Activated CD8-positive, alpha-beta memory T cell treated with anti-CD3 and anti-CD28 coated beads for 24 hours (primary cell): ENCODE measurements at regions not wholly inside any gene's neighbourhood (a gene's known extent, or its start where the extent isn't known, plus 50 kb on each side); places are given as distances from the start of the nearest gene placed in this dataset.

ENCODE experiments used
- DNase-seq: peaks from one replicate; pipeline ENCODE4 v3.0.0-alpha.2; 2020

DNA sequence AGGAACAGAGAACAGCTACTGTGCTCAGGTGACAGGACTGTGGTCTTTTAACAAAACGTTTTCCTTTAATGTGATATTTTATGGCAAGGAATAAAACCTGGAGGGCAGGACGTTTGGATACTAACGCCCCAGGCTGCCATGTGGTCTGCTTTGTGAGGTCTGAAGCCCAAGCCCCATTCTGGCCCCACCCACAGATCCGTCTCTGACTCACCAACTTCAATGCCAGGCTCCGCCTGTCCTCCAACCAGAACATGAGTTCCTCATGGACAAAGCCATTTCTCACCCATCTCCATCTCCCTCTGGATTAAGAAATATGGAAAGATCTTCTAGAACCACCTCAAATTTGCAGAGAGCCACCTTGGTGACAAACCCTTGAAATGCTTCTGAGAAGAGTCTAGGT lies 148.8 kb downstream of the CRYBB2 start:
- no peak for DNase-seq

DNA sequence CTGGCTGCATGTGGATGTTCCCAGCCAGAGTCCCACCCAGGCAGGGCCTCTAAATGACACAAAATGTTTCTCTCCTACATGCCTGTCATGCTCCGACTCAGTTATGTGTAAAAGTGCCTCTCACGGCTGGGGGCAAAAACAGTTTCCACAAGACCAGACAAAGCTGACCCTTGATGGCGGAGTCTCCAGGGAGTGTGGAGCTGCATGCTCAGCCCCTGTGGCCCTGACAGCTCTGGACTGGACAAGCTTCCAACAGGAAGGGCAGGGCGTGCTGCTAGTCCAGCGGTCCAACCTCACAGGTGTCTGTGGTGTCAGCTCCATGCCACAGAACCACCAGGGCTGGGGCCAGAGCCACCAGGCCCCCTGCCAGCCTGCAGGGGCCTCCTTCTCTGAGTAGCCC lies 149.6 kb downstream of the CRYBB2 start:
- no peak for DNase-seq

DNA sequence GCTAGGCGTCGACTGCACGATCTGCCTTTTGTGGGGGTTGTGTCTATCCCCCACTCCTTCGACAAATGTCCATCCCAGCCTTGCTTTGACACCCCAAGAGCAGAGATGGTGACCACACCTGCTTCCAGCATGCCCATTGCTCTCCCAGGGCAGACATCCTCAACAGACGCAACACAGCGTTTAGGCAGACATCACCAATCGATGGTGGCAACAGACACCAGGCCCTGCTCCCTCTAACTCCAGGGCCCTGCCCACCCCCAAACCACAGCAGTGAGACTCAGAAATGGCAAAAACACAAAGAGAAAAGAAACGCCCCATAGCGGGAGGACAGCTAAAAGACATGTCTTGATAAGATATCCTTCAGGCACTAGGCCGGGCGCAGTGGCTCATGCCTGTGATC lies 150.9 kb downstream of the CRYBB2 start:
- DNase-seq, result no peak

DNA sequence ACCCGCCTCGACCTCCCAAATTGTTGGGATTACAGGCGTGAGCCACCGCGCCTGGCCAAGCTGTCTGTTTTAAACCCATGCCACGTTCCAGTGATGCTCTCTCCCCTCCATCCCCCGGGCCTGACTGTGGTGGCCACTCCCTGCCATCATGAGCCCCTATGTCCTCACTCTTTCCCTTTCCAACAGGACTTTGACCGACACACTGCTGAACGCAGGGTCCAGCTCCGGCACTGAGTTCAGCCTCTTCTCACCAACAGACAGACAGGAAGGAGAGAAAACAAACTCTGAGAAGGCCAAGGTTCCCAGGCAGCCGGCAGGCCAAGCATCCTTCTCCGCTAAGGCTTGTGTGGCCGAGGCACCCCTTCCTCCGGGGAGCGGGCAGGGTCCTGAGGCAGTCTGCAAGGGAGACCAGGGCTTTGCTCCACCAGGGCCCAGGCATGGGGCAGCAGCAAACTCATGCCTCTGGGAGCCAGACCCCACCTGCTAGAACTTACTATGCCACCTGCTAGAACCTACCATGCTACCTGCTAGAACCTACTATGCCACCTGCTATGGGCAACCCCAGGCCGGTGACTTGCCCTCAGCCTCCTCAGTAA lies 152.7 kb downstream of the CRYBB2 start:
- DNase-seq, result no peak

DNA sequence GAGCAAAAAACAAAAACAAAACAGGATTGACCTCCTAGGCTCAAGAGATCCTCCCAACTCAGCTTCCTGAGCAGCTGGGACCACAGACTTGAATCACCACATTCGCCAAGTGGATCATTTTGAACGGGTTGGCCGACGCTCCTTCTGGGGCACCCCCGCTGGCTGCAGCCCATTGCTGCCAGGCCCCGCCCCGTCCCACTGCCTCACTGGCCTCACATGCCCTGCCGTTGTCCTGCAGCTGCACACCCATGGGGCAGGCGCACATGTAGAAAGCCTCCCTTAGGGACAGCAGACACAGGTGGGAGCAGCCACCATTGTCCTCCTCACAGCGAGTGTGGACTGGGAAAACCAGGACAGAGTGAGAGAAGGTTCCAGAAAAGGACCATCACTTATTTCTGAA lies 154.5 kb downstream of the CRYBB2 start:
- DNase-seq, result no peak

DNA sequence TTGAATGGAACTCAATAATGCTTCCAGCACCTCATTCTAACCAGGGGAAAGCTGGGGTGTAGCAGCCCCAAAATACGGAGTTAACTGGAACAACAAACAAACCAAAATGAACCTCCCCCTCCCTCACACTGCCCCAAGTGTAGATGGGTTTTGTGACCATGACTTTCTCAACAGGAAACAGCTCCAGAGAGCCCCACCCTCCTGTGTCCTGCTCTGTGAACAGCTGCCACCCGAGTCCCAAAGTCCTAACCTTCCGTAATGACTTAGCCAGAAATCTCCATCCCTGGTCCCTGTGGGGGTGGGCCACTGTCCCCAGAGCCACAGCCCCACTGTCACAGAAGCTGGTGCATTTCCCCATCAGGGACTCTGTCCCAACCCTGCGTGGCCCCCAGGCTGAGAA lies 155.4 kb downstream of the CRYBB2 start:
- DNase-seq, result no peak

DNA sequence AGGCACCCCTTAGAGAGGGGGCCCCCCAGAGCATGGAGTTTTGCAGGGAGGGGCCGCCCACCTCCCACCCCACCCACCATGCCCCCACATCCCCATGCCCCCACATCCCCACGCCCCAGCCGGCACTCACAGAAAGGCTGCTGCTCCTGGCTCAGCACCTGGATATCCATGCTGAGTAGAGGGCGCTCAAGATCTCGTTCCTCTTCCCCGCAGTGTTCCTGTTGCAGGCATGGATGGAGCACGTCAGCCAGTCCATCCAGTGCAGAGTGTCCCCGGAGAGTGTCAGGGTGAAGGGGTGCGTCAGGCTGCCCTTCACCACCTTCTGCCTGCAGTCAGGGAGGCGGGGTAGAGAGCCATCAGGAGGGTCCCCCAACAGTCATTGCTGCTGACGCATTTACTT lies 156.2 kb downstream of the CRYBB2 start:
- no peak for DNase-seq

DNA sequence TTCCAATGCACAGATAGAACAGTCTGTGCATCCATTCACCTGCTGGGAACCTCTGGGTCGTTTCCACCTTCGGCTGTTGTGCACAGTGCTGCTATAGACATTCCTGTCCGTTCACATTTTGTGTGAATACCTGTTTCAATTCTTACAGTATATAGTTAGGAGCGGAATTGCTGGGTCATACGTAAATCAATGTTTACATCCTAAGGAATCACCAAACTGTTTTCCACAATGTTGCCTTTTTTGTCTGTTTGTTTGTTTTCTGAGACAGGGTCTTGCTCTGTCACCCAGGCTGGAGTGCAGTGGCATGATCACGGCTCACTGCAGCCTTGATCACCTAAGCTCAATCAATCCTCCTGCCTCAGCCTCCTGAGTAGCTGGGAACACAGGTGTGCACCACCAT lies 158.3 kb downstream of the CRYBB2 start:
- no peak for DNase-seq

DNA sequence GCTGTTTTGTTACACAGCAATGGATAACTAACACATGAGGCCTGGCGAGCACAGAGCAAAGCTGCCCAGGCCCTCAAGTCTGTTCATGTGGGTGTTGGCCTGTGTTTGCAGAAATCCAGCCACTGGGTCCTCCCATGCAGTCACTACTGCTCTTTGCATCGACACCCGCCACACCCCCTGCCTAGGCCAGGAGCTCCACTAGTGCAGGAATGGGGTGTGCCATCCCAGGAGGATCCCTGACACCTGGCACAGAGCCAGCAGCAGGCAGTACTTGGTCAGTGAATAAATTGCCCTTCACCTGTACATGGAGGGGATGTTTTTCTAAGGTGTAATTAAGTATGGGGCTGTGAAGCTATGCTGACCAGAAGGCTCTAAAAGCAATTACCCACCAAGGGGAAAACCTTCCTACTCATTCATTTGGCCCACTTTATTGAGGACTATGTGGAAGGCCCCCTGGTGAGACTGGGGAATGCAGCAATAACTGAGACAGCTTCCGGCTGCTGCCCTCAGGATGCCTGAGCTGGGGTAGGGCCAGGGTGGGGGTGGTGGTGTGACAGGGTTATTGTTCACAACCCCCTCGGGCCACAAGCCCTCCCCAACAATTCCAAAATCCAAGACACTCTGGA lies 160.8 kb downstream of the CRYBB2 start:
- no peak for DNase-seq

DNA sequence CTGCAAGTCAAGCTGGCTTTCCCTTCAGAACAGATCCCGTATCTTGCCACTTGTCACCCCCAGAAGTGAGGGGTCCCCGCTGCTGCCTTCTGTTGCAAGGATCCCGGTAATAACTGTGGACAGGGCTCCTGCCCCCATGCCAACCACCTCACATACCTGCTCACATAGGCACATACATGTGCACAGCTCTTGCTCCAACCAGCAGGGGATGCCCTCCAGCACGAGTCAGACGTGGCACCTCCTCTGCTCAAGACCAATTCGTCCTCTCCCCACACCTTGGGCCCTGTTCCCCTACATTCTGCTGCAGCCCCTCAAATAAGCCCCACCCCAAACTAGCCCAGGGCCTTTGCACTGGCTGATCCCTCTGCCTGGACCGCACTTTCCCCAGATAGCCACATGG lies 163.3 kb downstream of the CRYBB2 start:
- DNase-seq, result no peak

DNA sequence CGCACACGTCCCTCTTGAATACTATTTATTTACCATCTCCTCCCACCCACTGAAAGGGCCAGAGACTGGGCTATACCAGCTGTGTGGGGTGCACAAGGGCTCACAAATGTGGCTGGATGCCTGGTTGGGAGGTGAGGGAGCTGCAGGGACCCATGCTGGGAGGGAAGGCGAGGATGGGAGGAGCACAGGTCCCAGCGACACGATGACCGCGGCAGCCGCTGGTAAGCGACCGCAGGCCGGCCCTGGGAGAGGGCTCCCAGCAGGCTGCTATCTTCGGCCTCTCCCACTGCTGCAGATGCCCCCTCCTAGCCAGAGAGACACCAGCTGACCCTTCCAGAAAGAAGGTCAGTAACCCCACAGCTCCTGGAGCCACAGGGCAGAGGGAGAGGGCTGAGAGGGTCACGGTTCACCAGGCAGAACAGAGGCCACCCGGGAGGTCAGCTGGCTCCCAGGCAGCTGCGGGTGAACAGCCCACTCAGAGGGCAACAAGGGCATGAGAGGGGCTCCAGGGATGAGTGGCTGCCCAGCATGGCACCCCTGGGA lies 163.9 kb downstream of the CRYBB2 start:
- DNase-seq, result no peak

DNA sequence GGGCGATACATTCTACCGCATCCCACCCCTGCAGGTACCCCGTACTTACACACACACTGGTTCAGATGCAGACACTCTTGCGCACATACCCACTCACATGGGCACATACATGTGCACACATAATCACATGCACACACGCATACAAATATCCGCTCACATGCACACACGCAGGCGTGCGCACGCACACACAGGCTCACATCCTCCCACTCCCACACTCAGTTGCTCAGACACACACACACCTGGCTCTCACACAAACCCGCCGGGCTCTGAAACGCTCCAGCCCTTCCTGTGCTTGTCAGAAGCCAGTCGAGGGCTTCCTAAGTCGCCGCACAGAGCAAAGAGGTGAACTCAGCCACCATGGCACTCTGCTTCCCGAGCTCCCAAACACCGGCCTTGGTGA lies 164.5 kb downstream of the CRYBB2 start:
- DNase-seq, result no peak

DNA sequence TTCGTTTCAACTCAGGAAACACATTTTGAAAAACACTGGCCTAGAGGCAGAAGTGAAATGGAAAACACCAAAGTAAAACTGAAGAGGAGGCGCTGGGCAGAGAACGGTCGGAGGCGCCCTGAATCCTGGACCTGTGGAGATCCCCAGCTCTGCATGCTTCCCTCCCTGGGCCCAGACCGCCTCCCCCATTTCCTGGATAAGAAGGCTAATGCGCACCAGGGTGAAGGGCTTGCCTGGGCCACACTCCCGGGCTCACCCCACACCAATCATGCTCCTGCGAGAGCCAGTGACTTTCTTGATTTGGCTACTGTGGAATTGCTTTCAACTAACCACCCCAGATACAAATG lies 167.1 kb downstream of the CRYBB2 start:
- DNase-seq, result no peak

DNA sequence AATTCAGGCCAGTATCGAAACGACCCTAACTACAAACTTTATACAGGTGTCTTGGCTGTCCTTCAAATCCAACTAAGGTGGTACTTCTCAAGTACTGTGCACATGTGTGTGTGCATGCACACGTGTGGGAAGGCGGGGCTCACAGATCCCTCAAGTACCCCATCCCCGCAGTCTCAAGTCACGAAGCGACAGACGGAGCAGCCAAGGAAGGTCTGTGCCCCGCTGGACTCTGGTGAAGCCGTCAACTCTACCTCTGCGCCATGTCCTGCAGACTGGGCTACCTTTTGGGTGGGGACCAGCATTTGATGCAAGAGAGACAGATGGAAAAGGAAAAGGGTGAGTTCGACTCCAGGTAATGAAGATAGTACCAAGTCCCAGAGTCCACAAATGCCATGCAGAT lies 169.0 kb downstream of the CRYBB2 start:
- no peak for DNase-seq

DNA sequence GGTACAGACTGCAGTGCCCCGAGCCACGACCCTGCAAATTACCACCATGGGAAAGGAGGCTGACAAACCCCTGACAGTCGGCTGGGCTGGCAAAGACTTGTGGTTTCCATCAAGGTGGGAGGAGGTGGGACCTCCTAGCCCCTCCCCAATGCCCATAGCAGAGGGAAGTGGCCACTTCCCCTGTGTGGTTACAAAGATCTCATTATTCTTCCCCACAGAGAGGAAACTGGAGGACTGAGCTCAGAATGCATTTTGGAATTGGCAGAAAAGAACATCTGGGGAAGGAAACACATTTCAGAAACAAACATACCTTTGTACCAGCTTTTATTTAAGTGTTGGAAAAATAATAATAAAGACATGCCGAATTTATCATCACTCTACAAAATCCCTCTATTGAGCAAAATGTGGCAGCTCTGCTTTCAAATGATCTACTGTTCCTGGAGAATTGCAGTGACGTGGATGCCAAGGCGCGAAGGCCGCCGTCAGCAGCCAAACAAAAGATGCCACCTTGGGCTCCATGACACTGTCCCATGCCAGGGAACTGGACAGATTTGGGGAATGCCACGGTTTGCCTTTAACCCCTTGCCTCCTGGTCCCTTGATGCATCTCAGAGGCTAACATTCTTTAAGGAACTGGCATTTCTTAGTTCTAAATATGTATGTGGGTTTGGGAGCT lies 169.6 kb downstream of the CRYBB2 start:
- no peak for DNase-seq

DNA sequence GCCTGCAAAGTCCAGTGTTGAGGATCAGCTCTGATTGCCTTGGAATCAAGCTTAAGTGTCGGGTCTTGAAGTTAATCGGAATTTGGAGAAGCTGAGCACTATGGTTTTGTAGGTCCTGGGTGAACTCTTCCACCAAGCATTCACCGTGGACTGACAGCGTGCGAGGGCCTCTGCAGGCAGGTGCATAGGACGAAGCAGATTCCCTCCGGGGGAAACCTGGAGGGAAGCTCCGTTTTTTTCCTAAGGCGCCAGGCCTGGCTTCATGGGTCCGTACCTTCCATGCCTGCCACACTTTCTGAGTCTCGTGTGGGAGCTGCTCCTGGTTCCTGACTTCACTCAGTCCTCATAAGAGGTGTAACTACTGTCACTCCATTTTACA lies 170.1 kb downstream of the CRYBB2 start:
- no peak for DNase-seq

DNA sequence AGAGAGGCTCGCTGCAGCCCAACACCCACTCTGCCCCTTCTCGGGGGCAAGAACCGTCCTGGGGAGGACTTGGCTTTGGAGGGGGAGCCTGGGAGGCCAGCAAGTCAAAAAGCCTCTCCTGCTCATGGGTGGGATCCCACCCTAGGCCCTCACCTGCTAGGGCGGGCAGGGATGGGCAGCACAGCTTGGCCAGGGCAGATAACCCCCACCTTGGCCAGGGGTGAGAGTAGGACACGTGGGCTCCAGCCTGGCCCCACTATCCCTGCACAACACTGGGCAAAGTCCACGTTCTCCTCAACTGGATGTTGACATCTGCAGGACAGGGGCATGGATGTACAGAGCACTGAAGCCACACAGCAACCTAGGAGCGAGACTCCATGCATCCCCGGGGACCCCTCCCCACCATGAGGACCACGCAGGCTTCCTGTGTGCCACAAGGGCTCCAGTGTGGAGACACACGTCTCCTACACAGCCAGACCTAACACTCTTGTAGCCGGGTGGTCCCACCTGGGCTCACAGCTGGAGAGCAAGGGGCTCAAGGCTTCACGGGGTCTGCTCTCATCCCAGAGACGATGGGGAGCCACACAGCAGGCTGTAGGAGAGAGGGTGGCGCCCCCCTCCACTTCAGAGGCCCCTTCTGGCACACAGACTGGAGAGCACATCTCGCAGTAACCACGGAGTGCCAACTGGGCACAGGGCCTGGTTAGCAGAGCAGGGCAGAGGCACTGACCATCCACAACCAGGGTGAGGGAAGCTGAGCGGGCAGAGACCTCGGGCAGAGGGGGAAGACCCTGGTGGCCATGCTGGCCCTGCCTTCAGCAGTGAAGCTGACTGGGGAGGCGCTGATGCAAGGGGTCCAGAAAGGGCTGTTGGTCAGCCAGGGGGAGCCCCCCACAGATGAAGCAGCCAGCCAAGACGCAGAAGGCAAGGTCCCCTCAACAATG lies 171.1 kb downstream of the CRYBB2 start:
- DNase-seq, result no peak

DNA sequence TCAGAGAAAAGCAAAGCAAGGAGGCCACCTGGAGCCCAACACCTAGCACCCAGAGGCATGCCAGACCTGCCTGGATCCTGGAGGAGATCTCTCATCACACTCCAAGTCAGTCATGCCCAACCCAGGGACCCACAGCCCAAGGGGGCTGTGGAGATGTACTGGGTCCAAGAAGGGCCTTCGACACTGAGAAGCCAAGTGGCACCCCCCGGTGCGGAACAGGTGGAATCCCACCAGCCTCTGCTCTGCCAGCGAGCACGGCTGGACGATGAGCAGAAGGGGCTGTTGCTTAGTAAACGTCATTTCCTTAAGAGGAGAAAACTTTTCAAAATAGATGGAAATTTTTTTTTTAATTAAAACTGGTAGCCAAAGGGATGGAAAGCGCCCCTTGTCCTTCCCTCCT lies 171.9 kb upstream of the GRK3 start:
- DNase-seq, result no peak

DNA sequence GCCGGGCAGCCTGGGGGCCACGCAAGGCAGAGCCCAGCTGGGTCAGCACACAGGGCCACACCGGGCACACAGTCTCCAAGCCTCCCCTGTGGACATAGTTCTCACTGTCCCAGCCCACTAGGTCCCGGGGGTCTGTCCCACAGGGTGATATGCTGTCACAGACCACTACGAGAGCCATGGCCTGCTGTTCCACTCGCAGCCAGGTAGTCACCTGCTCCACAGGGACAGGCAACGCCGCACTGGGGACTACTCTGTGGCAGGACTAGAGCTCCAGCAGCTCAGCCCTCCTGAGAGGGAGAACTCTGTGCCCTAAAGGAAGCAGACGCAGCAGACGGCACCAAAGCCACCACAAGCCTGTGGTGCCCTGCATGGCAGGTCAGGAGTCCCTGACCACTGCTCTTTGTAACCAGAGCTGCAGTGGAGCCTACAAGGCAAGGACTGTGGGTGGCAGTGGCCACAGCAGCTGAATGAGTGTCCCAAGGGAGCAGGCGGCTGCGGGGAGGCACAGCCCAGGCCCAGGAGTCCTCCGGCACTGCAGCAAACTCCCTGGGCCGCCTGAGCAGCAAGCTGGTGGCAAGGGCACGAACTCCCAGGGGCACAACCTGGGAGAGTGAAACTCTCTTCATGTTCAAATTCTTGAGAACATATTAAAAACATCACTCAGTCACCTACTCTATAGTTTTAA lies 171.2 kb upstream of the GRK3 start:
- DNase-seq, result no peak

DNA sequence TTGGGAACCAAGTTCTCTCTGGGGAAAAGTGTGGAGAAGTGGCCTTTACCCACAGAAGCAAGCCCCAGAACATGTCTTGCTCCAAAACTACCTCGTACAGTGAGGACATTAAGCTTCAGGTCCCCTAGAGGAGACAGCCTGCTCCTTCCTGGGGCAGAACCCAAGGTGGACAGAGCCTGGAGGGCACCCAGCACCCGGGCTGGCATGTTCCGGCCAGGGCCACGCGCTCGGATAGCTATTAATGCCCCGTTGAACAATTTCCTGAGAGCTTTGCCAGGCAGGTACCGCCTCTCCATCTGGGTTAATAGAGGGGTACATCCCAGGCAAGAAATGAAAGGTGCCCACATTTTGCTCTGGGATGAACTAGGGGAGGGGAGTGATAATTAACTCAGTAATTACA lies 169.0 kb upstream of the GRK3 start:
- no peak for DNase-seq

DNA sequence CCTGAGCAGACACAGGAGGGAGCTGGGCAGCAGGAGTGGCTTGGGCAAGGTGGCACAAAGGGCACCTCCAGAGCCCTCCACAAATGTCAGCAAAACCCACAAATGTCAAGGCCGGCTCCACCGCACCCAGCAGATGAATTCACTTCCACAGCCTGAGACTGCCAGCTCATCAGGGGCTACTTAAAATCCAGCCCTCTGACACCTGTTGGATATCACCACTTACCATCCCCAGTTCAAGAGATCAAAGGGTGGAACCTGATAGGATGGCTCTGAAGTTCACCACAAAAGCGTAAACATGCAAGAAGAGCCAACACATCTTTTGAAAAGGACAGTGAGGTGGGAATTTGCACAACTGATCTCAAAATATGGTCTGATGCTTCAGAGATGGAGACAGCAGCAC lies 168.6 kb upstream of the GRK3 start:
- no peak for DNase-seq

DNA sequence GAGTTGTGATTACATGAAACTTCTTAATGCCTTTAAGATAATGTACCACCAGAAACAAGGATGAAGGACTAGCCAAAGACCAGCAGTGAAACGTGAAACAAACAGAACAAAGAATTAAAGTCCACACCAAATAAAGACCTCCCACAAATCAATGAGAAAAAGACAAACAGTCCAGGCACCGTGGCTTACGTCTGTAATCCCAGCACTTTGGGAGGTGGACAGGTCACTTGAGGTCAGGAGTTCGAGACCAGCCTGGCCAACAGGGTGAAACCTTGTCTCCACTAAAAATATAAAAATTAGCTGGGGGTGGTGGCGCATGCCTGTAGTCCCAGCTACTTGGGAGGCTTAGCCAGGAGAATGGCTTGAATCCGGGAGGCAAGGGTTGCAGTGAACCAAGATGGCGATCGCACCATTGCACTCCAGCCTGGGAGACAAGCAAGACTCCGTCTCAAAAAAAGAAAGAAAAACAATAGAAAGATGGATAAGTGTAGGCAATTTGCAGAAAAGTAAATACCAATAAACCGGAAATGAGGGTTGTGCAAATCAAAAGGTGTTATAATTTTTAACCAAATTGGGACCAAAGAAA lies 167.8 kb upstream of the GRK3 start:
- no peak for DNase-seq

DNA sequence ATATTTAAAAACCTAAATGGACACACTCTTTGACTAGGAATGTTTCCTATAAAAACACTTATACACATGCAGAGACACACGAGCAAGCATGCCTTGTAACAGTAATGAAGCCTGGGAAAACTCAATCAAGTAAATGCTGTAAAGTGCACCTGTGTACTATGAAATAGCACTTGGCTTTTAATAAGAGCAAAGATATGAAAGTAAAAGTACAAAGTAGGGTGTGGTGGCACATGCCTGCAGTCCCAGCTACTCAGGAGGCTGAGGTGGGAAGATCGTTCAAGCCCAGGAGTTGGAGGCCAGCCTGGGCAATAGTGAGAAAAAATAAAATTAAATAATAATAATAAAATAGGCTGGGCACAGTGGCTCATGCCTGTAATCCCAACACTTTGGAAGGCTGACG lies 166.9 kb upstream of the GRK3 start:
- DNase-seq, result no peak
